GM19240 (cell line): ENCODE measurements at regions not wholly inside any gene's neighbourhood (a gene's known extent, or its start where the extent isn't known, plus 50 kb on each side); places are given as distances from the start of the nearest gene placed in this dataset.
"Not testable (repeated sequence)": the region's sequence is repeated elsewhere in the genome, so short reads cannot be mapped to it uniquely, and the experiment has no call there.

Source experiments
- DNase-seq: peaks from one replicate; pipeline ENCODE4 v3.0.0; 2011; ENCODE audit warnings: low spot score; ENCODE audit not compliant: insufficient read length

DNA sequence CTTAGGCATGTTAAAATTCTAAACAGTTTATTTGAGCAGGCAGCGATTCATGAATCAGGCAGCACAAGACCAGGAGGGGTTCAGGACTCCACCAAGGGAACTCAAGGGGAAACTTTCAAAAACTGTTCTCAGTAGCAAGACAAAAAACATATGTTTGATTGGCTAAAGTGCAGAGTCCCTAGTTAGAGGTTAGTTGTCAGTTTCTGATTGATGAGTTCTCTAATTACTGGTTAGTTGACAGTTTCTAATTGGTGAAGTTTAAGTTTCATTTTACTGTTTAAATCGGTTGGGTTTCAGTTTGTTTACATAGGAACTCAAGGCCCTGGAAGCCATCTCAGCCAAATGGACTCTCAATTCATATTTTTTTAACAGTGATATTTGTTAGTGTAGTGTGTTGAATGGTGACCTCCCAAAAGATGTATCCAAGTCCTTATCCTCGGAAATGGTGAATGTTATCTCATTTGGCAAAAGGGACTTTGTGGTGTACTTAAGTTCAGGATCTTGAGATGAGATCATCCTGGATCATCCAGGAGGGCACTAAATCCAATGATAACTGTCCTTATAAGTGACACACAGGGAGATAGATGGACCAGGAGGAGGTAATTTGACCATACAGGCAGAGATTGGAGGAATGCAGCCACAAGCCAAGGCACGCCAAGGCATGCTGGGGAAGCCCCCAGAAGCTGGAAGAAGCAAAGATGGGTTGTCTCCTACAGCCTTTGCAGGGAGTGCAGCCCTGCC lies 219.2 kb upstream of the RAI14 start:
- DNase-seq: no peak

GRCh38 chr5:34439601-34440000 lies 216.5 kb upstream of the RAI14 start:
- no peak for DNase-seq

- not testable (repeated sequence) for DNase-seq
Measured at GRCh38 chr5:34441767-34442166, 214.4 kb upstream of the RAI14 start.

- no peak for DNase-seq
Measured at GRCh38 chr5:34447424-34447823, 208.7 kb upstream of the RAI14 start.

GRCh38 chr5:34449639-34450038 lies 206.5 kb upstream of the RAI14 start:
- no peak for DNase-seq

GRCh38 chr5:34450338-34450737 lies 205.8 kb upstream of the RAI14 start:
- DNase-seq: no peak

DNA sequence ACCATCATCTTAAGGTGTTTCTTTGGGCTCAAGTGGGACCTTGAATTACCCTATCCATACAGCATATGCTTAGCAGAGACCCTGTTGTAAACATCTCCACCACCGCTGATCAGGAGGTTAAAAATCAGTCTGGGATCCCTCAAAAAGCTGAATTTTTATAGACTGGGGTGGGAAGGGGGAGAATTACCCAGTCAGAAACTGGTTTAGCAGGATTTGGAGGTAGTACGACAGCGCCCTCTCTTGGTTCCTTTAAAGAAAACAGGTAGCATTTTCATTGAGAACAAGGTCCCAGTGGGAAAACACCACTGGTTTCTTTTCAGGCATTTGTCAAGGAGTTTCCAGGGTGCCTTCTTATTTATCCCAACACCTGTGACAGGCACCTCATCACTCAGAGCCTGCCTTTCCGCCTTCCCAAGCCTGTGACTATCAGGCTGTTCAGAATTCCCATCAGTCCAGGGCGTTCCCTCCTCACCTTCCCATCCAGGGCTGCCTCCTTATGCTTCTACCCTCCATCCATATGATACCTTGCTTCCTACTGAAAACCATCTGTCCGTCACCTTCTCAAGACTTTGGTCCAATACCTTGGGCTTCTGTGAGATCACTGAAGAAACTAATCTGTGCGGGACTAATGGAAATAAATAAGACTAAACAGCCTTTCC lies 203.8 kb upstream of the RAI14 start:
- DNase-seq: no peak

- DNase-seq: no peak
Measured at GRCh38 chr5:34455098-34455497, 201.0 kb upstream of the RAI14 start.

DNA sequence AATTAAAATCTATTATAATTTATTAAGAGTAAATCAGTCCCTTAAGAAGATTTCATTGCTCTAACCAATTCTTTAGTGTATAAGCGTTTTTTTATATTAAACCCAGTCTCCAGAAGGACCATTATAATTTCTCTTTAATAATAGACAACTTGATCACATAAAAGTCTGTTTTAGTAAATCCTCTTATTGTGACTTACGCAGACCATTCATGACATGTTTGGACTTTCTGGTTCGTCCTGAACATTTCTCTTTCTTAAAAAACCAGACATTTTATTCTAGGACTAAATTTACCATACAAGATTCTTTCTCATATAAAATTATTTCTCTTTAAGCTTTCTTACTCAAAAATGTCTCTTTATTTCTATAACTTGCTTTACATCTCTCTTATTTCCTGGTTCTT lies 196.2 kb upstream of the RAI14 start:
- DNase-seq: no peak

- DNase-seq: no peak
Measured at GRCh38 chr5:34460496-34460895, 195.6 kb upstream of the RAI14 start.

DNA sequence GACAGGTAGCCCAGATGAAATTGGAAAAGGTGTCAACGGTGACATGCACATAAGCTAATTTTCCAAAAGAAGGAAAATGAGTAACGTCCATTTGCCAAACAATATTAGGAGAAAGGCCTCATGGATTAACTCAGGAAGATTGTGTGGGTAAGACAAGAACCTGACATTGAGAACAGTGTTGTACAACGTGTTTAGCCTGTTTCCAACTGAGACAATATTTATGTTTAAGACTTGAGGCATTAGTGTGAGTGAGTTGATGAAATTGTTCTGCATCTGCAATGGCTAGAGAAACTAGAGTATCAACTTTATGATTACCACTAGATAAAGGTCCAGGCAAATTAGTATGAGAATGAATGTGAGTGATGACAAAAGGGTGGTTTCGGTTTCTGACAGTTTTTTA lies 191.3 kb upstream of the RAI14 start:
- DNase-seq: no peak

DNA sequence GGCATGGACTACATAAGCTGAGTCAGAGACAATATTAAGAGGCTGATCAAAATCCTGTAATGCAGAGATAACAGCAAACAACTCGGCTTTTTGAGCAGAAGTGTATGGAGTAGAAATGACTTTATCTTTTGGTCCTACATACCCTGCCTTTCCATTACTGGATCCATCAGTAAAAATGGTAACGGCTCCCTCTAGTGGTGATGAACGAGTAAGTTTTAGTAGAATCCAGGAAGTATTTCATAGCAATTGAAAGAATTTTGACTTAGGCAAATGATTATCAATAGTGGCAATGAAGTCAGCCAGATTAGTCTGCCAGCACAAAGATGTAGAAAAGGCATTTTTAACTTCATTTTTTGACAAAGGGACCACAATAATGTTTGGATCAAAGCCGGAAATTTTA lies 190.8 kb upstream of the RAI14 start:
- not testable (repeated sequence) for DNase-seq

DNA sequence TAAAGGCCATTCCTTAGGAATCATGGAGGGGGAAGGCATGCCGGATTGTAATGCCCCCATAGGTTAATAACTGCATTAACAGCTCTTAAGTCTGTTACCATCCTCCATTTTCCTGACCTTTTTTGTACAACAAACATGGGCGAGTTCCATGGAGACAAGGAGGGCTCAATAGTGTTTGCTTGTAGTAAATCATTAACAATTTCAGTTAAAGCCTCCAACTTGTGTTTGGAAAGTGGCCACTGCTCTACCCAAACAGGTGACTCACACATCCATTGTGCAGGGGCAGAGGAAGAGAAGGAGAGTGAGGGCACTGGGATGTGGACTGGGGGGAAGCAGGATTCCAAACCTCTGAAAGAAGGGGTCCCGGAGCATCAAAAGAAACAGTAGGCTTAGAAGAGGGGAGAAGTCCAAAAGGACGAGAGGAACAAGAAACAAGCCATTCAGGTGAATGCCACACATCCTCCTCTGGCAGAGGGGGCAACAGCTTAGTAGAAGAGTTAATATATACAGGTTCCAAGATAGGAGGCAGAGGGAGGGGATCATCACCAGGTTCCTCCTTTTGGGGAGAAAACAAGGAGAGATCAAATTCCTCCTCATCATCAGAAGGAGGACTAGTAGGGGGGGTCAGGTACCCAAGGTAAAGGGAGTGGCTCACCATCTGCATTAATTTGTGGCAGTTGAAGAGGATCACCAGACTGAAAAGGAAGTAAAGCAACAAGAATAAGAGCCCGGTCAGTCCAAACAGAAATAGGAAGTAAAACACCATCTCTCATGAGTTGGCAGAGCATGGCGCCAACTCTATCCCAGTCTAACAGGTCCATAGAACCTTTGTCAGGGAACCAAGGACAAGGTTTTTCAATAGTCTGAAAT lies 189.4 kb upstream of the RAI14 start:
- not testable (repeated sequence) for DNase-seq

GRCh38 chr5:34467436-34467835 lies 188.7 kb upstream of the RAI14 start:
- no peak for DNase-seq

DNA sequence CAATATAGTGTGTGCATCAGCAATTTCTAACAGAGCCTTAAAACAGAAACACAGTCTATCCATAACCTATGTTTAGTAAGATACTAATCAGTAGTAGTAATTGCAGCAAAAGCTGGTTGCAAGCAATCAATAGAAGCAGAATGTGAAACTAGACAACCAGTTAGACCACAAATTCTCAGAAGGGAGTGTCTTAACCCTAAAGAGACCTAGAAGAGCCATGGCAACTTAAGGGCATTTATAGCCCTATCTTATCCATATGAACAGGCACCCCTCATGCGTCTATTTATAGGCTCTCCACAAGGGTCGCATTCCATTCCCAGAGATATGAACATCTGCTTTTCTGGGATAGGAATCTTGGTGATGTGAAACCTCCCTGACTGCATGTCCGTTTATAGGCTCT lies 188.1 kb upstream of the RAI14 start:
- not testable (repeated sequence) for DNase-seq

- no peak for DNase-seq
Measured at GRCh38 chr5:34469971-34470370, 186.2 kb upstream of the RAI14 start.

GRCh38 chr5:34474573-34475021 lies 181.5 kb upstream of the RAI14 start:
- no peak for DNase-seq

DNA sequence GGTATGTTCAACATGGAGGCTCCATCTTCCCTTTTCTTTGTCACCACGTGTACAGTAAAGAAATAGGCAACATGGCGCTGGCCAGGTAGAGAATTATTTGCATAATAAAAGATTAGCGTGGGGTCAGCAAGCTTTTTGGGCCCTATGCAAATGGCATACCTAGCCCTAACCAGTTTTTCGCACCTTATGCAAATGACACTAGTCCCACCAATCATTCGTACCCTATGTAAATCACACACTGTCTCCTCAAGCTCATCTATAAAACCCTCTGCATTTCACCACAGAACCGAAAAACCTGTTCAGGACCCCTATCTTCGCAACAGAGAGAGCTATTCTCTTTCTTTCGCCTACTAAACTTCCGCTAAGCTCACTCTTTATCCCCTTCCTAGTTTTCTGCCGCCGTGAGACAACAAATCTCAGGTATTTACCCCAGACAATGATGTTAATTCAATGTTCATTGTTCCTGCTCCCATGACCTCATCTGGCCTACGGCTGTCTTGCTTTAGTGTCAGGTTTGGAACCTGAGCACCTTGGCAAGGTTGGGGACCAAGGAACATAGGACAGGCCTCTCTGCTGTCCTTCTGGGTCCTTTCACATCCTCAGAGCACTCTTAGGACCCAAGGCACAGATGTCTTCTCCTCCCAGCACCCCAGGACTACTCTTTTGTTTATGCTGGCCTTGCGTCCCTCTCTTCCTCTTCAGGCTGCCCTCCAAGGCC lies 180.7 kb upstream of the RAI14 start:
- no peak for DNase-seq

GRCh38 chr5:34476941-34477565 lies 179.1 kb upstream of the RAI14 start:
- DNase-seq: no peak

DNA sequence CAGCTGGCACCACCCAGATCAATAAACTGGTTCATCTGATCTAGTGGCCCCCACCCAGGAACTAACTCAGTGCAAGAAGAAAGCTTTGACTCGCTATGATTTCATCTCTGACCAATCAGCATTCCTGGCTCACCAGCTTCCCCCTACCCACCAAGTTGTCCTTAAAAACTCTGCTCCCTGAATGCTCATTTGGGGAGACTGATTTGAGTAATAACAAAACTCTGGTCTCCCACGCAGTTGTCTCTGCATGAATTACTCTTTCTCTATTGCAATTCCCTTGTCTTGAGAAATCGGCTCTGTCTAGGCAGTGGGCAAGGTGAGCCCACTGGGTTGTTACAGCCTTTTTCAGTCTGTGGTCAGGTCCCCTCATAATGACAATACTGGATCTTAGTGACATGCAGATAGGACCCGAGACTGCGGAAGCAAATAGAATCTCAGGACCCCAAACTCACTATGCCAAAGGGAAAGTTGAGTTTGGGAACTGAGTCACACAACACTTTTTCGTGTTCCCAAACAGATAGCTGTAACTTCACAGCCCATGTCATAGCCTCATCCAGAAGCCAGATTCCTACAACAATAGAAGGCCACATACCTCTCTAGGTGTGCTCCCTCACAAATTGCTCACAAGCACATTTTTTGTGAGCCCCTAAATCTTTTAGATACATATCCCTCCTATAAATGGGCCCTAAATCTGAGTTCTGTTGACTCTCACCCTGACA lies 175.2 kb upstream of the RAI14 start:
- no peak for DNase-seq
